ENCODE measurements at regions not wholly inside any gene's neighbourhood (a gene's known extent, or its start where the extent isn't known, plus 50 kb on each side); places are given as distances from the start of the nearest gene placed in this dataset.
A peak's percentile ranks its signal among the peaks of the same experiment; 100 is the strongest.

DNA sequence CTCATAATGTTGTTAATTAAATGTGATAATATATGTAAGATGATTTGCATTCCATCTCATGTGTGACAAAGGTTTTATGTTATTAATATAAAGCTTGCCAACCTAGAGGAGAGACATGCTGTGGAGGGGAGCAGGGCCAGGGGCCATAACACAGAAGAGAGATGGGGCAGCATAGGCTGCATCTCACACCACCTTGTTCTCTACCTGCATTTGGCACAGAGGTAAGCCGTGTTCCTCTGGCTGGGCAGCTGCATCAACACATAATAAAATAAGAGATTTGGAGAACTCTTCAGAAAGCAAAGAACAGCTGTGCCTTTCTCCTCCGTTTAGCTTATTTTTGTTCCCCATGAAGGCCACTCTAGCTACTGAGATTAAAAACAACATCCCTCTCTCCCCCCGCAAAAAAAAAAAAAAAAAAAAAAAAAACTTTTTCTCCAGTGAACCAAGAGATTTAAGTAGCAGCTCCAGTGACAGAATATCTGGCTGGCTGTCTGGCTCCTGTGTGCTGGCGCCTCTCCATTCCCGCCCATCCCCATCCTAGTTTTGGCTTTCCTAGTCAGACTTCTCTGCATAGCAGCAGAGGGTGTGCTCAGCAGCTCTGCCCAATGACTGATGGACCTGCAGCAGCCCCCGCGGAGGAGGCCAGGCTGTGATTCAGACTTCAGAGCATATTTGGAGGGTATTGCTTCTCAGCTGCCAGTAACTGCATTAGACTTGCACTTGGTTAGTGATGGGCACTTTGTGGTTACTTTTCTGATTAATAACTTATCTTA is 52.2 kb upstream of the STXBP5L start:
- 6 to 9% (median 6%) methylated on average over 7 of the region's 7 CpGs for WGBS, 3 donors

More for the DNA sequence above, 52.2 kb upstream of the STXBP5L start:
- peaks cover 4% of the 10 kb centered on the region for H3K4me1 ChIP-seq (ENCODE audit: insufficient read depth)
- intact Hi-C loops (cut with DNase I), result no loop called here
- peak; percentile 91 to 93 (median 91) for DNase-seq
- TF ChIP-seq POLR2A (IDR thresholded peaks at IDR 0.05), result no peak
- no peak for TF ChIP-seq EP300 (IDR thresholded peaks at IDR 0.05)
- TF ChIP-seq, protein P1, sequence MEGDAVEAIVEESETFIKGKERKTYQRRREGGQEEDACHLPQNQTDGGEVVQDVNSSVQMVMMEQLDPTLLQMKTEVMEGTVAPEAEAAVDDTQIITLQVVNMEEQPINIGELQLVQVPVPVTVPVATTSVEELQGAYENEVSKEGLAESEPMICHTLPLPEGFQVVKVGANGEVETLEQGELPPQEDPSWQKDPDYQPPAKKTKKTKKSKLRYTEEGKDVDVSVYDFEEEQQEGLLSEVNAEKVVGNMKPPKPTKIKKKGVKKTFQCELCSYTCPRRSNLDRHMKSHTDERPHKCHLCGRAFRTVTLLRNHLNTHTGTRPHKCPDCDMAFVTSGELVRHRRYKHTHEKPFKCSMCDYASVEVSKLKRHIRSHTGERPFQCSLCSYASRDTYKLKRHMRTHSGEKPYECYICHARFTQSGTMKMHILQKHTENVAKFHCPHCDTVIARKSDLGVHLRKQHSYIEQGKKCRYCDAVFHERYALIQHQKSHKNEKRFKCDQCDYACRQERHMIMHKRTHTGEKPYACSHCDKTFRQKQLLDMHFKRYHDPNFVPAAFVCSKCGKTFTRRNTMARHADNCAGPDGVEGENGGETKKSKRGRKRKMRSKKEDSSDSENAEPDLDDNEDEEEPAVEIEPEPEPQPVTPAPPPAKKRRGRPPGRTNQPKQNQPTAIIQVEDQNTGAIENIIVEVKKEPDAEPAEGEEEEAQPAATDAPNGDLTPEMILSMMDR (IDR thresholded peaks at IDR 0.05), result no peak
- no peak overlapping the region for H3K4me3 ChIP-seq
- H3K27me3 ChIP-seq, result no peaks in the 10 kb centered on the region
- peak overlapping the region in 1 of 2 donors; percentile 65 for H3K27ac ChIP-seq
- H3K36me3 ChIP-seq, result no peaks in the 10 kb centered on the region
- H3K9me3 ChIP-seq, result no peaks in the 10 kb centered on the region
